GM21619 (cell line): ENCODE measurements at regions not wholly inside any gene's neighbourhood (a gene's known extent, or its start where the extent isn't known, plus 50 kb on each side); places are given as distances from the start of the nearest gene placed in this dataset.
"Not testable (repeated sequence)": the region's sequence is repeated elsewhere in the genome, so short reads cannot be mapped to it uniquely, and the experiment has no call there.

ENCODE experiments used
- ATAC-seq: cut with Tn5 transposase; IDR thresholded peaks from one replicate; pipeline ENCODE4 v1.9.1; 2021; ENCODE audit not compliant: unreplicated experiment

- no peak for ATAC-seq
Observed at GRCh38 chr5:100693481-100693880, 158.3 kb downstream of the FAM174A start.

GRCh38 chr5:100694100-100694499 is 158.9 kb downstream of the FAM174A start:
- ATAC-seq, result peak; percentile 62

GRCh38 chr5:100697970-100698369 is 162.8 kb downstream of the FAM174A start:
- ATAC-seq, result no peak

- ATAC-seq, result no peak
Observed at GRCh38 chr5:100706776-100707175, 171.6 kb downstream of the FAM174A start.

GRCh38 chr5:100708645-100709171 is 173.5 kb downstream of the FAM174A start:
- no peak for ATAC-seq

- ATAC-seq, result no peak
Observed at GRCh38 chr5:100709771-100710170, 174.6 kb downstream of the FAM174A start.

GRCh38 chr5:100714780-100715179 is 179.6 kb downstream of the FAM174A start:
- ATAC-seq, result not testable (repeated sequence)

- no peak for ATAC-seq
Observed at GRCh38 chr5:100722657-100723056, 180.4 kb downstream of the ST8SIA4 start.

GRCh38 chr5:100723229-100723628 is 179.9 kb downstream of the ST8SIA4 start:
- ATAC-seq, result no peak

GRCh38 chr5:100726116-100726515 is 177.0 kb downstream of the ST8SIA4 start:
- ATAC-seq, result no peak

- peak; percentile 99 for ATAC-seq
Observed at GRCh38 chr5:100731768-100732167, 171.3 kb downstream of the ST8SIA4 start.

GRCh38 chr5:100746730-100747129 is 156.4 kb downstream of the ST8SIA4 start:
- ATAC-seq, result peak; percentile 88

GRCh38 chr5:100749771-100750284 is 153.3 kb downstream of the ST8SIA4 start:
- ATAC-seq, result no peak

GRCh38 chr5:100755435-100755834 is 147.6 kb downstream of the ST8SIA4 start:
- no peak for ATAC-seq
